Activated naive CD8-positive, alpha-beta T cell treated with anti-CD3 and anti-CD28 coated beads, Interleukin-2, amount 10 ng/mL, durations not matched to agents 7 days and 5 days (primary cell): ENCODE measurements at regions not wholly inside any gene's neighbourhood (a gene's known extent, or its start where the extent isn't known, plus 50 kb on each side); places are given as distances from the start of the nearest gene placed in this dataset.

ENCODE experiments used
- ATAC-seq: fragments of 150-1000 bp; cut with Tn5 transposase; one replicate; pipeline ENCODE4 v1.10.0; 2021; ENCODE audit warnings: low read depth, moderate library complexity
- POLR2A ChIA-PET: fragments of 350-600 bp; sonication (Branson Sonifier 250); formaldehyde crosslinking; loops from one replicate; lab custom pipeline; 2021; ENCODE audit warnings: antibody characterized with exemption; lab: Charles Lee
- DNase-seq: peaks from one replicate; pipeline ENCODE4 v3.0.0; 2021
- H3K27ac Mint-ChIP-seq: one replicate; pipeline ENCODE4 v1.8.0; 2022; ENCODE audit warnings: mild to moderate bottlenecking, mixed read lengths
- H3K27me3 Mint-ChIP-seq: one replicate; pipeline ENCODE4 v1.8.0; 2022; ENCODE audit warnings: mild to moderate bottlenecking, moderate library complexity, mixed read lengths
- H3K36me3 Mint-ChIP-seq: one replicate; pipeline ENCODE4 v1.8.0; 2021; ENCODE audit warnings: mild to moderate bottlenecking, mixed read lengths
- H3K4me1 Mint-ChIP-seq: one replicate; pipeline ENCODE4 v1.8.0; 2021; ENCODE audit warnings: mixed read lengths
- H3K4me3 Mint-ChIP-seq: one replicate; pipeline ENCODE4 v1.8.0; 2022; ENCODE audit warnings: mild to moderate bottlenecking, moderate library complexity, mixed read lengths
- H3K9me3 Mint-ChIP-seq: one replicate; pipeline ENCODE4 v1.8.0; 2021; ENCODE audit warnings: mixed read lengths

- no peak overlapping the region for H3K27ac Mint-ChIP-seq
Observed at GRCh38 chr16:55101026-55101425, 170.4 kb downstream of the IRX5 start.

DNA sequence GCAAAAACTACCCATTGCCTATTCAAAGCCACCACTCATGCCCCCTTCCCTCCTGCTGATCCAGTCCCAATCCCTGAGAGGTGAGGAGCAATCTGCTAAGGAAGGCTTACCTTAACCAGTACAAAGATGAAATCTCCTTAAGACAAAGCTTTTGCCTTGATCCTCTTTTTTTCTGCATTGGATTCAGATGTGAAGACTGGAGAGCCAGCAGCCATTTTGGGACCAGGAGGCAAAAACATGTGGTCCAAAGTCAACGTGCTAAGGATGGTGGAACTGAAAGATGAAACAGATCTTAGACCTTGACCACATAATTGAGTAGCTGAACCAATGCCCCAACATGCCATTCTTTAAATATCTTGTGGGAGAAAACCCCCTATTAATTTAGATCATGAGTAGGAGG, 171.4 kb downstream of the IRX5 start:
- H3K27me3 Mint-ChIP-seq, result peaks cover 5% of the 10 kb centered on the region
- POLR2A ChIA-PET, result no interaction called here
- H3K4me3 Mint-ChIP-seq, result no peak overlapping the region
- H3K9me3 Mint-ChIP-seq, result peaks cover 3% of the 10 kb centered on the region
- no peak for DNase-seq
- no peak for ATAC-seq
- no peaks in the 10 kb centered on the region for H3K4me1 Mint-ChIP-seq
- no peaks in the 10 kb centered on the region for H3K36me3 Mint-ChIP-seq
- no peak overlapping the region for H3K27ac Mint-ChIP-seq

More at GRCh38 chr16:55101026-55101425, 170.4 kb downstream of the IRX5 start:
- Mint-ChIP-seq H3K36me3 (no peaks in the 10 kb centered on the region), H3K4me1 (no peaks in the 10 kb centered on the region), H3K4me3 (no peak overlapping the region), H3K27me3 (peaks cover 5% of the 10 kb centered on the region), H3K9me3 (peaks cover 3% of the 10 kb centered on the region)
- DNase-seq (no peak), ATAC-seq (no peak)
- POLR2A ChIA-PET, result no interaction called here

DNA sequence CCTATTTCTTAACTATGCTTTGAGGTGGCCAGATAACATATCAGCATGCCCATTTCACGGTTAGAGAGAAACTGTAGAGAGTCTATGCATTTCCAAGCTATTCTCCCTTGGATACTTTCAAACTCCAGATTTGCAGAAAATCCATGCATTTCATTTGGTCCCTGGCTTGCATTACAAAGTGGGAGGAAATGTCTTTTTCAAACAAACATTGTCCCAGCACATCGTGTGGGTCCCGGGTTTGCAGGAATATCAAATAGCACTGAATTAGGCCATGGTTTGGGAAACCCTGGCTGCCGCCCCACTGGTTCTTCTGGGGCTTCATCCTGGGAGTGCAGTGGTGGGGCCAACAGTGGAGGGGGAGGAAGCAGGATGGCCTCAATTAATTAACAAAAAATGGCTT, 171.9 kb downstream of the IRX5 start:
- POLR2A ChIA-PET, result no interaction called here
- Mint-ChIP-seq H3K36me3 (no peaks in the 10 kb centered on the region), H3K4me1 (no peaks in the 10 kb centered on the region), H3K27me3 (peaks cover 5% of the 10 kb centered on the region), H3K4me3 (no peak overlapping the region), H3K27ac (no peak overlapping the region), H3K9me3 (peaks cover 3% of the 10 kb centered on the region)
- ATAC-seq (no peak), DNase-seq (no peak)

DNA sequence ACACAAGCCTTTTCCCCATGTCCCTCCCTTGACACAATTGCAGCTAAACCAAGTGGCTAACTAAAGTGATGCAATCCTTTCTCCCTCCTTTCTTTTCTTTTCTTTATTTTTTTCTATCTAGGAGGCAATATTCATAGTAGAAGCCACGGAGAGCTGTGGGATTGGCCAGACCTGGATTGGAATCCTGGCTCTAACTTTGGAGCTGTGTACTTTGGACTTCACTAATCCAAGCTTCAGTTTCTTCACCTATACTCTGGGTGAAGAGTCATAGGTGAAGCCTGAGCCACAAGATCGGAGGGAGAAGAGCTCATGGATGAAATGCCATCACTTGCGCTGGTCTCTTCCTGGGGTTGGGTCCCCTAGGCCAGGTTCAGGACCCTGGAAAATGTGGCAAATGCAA, 177.2 kb downstream of the IRX5 start:
- Mint-ChIP-seq H3K4me1 (no peaks in the 10 kb centered on the region), H3K27ac (no peak overlapping the region), H3K4me3 (no peak overlapping the region), H3K36me3 (no peaks in the 10 kb centered on the region), H3K9me3 (no peaks in the 10 kb centered on the region), H3K27me3 (no peaks in the 10 kb centered on the region)
- ATAC-seq (no peak), DNase-seq (no peak)
- POLR2A ChIA-PET, result no interaction called here

DNA sequence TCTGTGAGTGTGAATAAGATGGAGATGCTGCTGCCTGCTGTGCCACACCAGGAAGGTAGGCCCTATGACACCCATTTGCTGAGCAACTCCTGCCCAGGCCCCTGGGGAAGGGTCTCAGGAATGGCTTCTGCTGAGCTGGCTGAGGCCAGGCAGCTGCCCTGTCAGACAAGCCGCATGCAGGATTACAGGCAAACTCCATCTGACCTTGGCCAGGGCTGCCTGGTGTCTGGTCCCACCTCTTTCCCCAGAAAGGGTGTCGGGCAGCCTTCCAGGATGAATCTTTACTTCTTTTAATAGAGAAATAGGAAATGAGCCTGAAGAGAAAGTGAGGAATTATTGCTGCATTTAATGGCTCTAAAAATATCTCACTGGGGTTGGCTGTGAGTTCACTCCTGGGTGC, 182.5 kb downstream of the IRX5 start:
- no peak overlapping the region for H3K27ac Mint-ChIP-seq

DNA sequence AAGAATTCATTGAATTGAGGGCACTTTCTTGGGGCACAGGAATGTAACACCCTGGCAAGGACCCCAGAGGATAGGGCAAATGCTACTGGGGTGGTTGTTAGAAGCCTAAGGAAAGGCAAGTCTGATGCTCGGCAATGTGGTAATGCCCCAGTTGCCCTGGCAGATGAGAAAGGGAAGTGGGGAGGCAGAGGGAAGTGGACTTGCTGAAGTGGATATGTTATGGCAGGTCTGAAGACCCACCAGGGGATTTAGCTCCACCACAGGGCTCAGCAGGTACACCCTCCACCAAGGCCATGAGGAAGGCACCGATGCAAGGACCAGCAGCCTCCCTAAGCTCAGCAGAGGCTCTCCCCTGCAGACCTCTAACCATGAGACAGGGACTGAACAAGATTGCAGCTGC, 184.8 kb downstream of the IRX5 start:
- ATAC-seq, result no peak
- no peak for DNase-seq
- Mint-ChIP-seq H3K4me1 (no peaks in the 10 kb centered on the region), H3K9me3 (no peaks in the 10 kb centered on the region), H3K27me3 (no peaks in the 10 kb centered on the region), H3K36me3 (no peaks in the 10 kb centered on the region), H3K27ac (no peak overlapping the region), H3K4me3 (no peak overlapping the region)
- POLR2A ChIA-PET, result no interaction called here

More for the DNA sequence above, 182.5 kb downstream of the IRX5 start:
- Mint-ChIP-seq H3K9me3 (no peaks in the 10 kb centered on the region), H3K36me3 (no peaks in the 10 kb centered on the region), H3K27me3 (no peaks in the 10 kb centered on the region), H3K4me1 (no peaks in the 10 kb centered on the region), H3K4me3 (no peak overlapping the region)
- ATAC-seq, result no peak
- no peak for DNase-seq
- POLR2A ChIA-PET, result no interaction called here

DNA sequence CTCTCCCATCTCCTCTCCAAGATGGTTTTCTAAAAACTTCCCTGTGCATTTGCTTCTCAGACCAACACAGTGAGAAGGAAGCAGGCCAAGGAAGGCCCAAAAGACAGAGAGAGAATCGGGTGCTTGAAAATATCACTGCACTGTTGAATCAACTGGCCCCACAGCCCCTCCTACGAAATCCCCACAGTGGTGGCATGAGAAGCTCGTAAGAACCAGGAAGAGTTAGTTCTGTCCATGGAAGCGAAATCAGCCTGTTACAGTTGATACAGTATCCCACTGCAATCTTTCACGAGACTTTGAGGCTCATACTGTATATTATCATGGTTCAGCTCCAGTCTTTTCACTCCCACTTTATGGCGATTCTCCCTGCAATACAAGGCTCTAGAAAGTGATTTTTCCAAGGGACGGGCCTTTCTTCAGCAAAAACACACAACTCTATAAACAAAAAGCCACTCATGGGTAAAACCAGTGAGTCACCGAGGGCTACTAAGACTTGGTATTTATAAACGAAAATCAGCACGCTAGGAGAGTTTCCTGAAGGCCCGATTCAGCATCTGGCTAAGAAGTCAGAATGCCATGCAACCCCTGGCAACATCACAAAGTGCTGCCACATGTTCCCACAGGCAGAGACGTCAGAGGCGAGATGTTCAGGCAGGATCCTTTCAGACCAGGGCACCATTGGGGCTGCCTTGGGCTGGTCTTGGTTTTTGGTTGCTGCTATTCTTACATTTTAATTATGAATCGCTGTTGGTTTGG, 185.7 kb downstream of the IRX5 start:
- H3K4me1 Mint-ChIP-seq, result no peaks in the 10 kb centered on the region
- no peaks in the 10 kb centered on the region for H3K9me3 Mint-ChIP-seq
- no peak for DNase-seq
- no peak for ATAC-seq
- H3K27me3 Mint-ChIP-seq, result no peaks in the 10 kb centered on the region
- POLR2A ChIA-PET, result no interaction called here
- no peak overlapping the region for H3K4me3 Mint-ChIP-seq
- H3K27ac Mint-ChIP-seq, result no peak overlapping the region
- no peaks in the 10 kb centered on the region for H3K36me3 Mint-ChIP-seq

- Mint-ChIP-seq H3K27ac (no peak overlapping the region), H3K4me1 (no peaks in the 10 kb centered on the region), H3K9me3 (no peaks in the 10 kb centered on the region), H3K27me3 (no peaks in the 10 kb centered on the region), H3K4me3 (no peak overlapping the region), H3K36me3 (no peaks in the 10 kb centered on the region)
- POLR2A ChIA-PET, result no interaction called here
- DNase-seq (no peak), ATAC-seq (no peak)
Observed at GRCh38 chr16:55118701-55119260, 188.1 kb downstream of the IRX5 start.

DNA sequence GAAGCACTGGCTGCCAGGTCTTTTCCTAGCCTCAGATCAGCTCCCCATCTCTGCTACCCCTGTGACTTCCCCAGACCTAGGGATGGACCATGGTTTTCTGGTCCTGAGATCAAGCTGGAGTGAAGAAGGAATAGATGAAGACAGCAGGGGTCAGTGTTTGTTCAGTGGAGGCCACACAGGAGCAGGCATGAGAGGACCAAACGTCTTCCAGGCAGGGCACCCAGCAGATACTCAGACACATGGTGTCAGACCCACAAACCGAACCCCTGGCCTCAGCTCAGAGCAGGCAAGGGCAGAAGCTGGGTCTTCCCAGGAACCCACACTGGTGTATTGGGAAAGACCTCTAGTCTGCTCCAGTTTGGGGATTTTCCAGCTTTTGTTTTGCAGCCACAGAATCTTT, 189.7 kb downstream of the IRX5 start:
- no peak overlapping the region for H3K27ac Mint-ChIP-seq
- peaks cover 3% of the 10 kb centered on the region for H3K9me3 Mint-ChIP-seq
- no peak overlapping the region for H3K4me3 Mint-ChIP-seq
- H3K36me3 Mint-ChIP-seq, result no peaks in the 10 kb centered on the region
- no peaks in the 10 kb centered on the region for H3K27me3 Mint-ChIP-seq
- H3K4me1 Mint-ChIP-seq, result no peaks in the 10 kb centered on the region
- DNase-seq (no peak), ATAC-seq (no peak)
- POLR2A ChIA-PET, result no interaction called here

GRCh38 chr16:55120826-55121225, 190.2 kb downstream of the IRX5 start:
- DNase-seq, result no peak
- Mint-ChIP-seq H3K36me3 (no peaks in the 10 kb centered on the region), H3K4me1 (no peaks in the 10 kb centered on the region), H3K9me3 (peaks cover 3% of the 10 kb centered on the region), H3K27me3 (no peaks in the 10 kb centered on the region), H3K4me3 (no peak overlapping the region), H3K27ac (no peak overlapping the region)
- POLR2A ChIA-PET, result no interaction called here
- no peak for ATAC-seq

GRCh38 chr16:55123652-55124051, 193.0 kb downstream of the IRX5 start:
- H3K4me1 Mint-ChIP-seq, result no peaks in the 10 kb centered on the region
- H3K9me3 Mint-ChIP-seq, result peaks cover 3% of the 10 kb centered on the region
- H3K27ac Mint-ChIP-seq, result no peak overlapping the region
- POLR2A ChIA-PET, result no interaction called here
- ATAC-seq (no peak), DNase-seq (no peak)
- no peaks in the 10 kb centered on the region for H3K27me3 Mint-ChIP-seq
- H3K4me3 Mint-ChIP-seq, result no peak overlapping the region
- H3K36me3 Mint-ChIP-seq, result peaks cover 2% of the 10 kb centered on the region

DNA sequence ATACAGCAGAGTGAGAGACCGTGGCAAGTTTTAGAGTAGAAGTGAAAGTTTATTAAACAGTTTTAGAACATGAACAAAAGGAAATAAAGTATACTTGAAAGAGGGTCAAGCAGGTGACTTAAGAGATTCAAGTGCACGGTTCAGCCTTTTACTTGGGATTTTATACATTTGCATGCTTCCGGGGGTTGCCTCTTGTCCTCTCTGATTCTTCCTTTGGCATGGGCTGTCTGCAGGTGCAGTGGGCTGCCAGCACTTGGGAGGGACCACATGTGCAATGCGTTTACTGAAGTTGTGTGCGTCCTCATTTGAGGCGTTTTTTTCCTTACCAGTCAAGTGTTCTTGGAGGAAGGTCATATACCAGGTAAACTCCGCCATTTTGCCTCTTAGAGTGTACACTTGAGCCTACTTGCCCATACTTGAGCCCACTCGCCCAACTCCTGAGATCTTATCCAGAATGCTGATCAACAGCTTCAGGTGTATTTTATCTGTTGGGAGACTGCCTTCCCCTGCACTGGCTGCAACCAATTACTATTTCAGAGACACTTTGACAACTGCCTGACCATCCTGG, 195.2 kb downstream of the IRX5 start:
- Mint-ChIP-seq H3K27me3 (no peaks in the 10 kb centered on the region), H3K9me3 (peaks cover 3% of the 10 kb centered on the region), H3K36me3 (peaks cover 2% of the 10 kb centered on the region), H3K4me1 (no peaks in the 10 kb centered on the region), H3K27ac (no peak overlapping the region), H3K4me3 (no peak overlapping the region)
- POLR2A ChIA-PET, result no interaction called here
- no peak for DNase-seq
- ATAC-seq, result no peak

GRCh38 chr16:55126456-55126855, 195.8 kb downstream of the IRX5 start:
- POLR2A ChIA-PET, result no interaction called here
- no peak overlapping the region for H3K27ac Mint-ChIP-seq
- H3K9me3 Mint-ChIP-seq, result peaks cover 3% of the 10 kb centered on the region
- H3K4me1 Mint-ChIP-seq, result no peaks in the 10 kb centered on the region
- H3K4me3 Mint-ChIP-seq, result no peak overlapping the region
- no peaks in the 10 kb centered on the region for H3K27me3 Mint-ChIP-seq
- no peak for ATAC-seq
- peaks cover 2% of the 10 kb centered on the region for H3K36me3 Mint-ChIP-seq
- no peak for DNase-seq

DNA sequence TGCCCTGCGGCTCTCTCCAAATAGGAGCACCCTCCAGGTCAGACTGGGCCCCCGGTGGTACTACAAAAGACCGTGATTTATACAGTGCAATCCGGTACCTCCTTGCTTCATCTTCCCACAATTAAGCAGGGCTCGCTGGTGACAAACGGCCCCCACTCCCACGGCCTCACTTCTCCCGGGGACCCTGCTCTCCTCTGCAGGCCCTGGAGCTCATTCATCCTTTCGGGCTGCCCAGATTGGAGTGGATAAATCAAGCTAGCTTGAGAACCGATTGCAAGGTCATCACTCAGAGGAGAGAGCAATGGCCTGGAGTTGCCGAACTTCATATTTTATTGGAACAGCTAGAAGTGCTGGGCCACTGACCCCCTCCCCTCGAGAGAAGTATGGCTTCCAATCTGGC, 193.5 kb upstream of the IRX6 start:
- H3K27ac Mint-ChIP-seq, result no peak overlapping the region
- POLR2A ChIA-PET, result no interaction called here
- ATAC-seq (no peak), DNase-seq (no peak)
- H3K9me3 Mint-ChIP-seq, result no peaks in the 10 kb centered on the region
- H3K4me3 Mint-ChIP-seq, result no peak overlapping the region
- no peaks in the 10 kb centered on the region for H3K27me3 Mint-ChIP-seq
- H3K36me3 Mint-ChIP-seq, result peaks cover 2% of the 10 kb centered on the region
- H3K4me1 Mint-ChIP-seq, result no peaks in the 10 kb centered on the region
